ENCODE measurements at regions not wholly inside any gene's neighbourhood (a gene's known extent, or its start where the extent isn't known, plus 50 kb on each side); places are given as distances from the start of the nearest gene placed in this dataset.

- no peaks in the 10 kb centered on the region for H3K79me1 ChIP-seq (ENCODE audit: low read depth, low read length)
- H4K5ac ChIP-seq (ENCODE audit: insufficient read length, low read depth, low read length), result no peak overlapping the region
- H2BK15ac ChIP-seq (ENCODE audit: low read length), result no peak overlapping the region
- no peaks in the 10 kb centered on the region for H3K23me2 ChIP-seq (ENCODE audit: low read depth, low read length)
- H3K36me3 ChIP-seq (ENCODE audit: control insufficient read depth in 2 of 4, insufficient read depth in 4 of 4, low read length in 3 of 4), result no peaks in the 10 kb centered on the region
- H2BK120ac ChIP-seq (replicated peaks; ENCODE audit: low read depth, low read length), result no peak overlapping the region
- ChIA-PET CTCF (ENCODE audit: partially characterized antibody) (interaction anchor here (1.1 to 3.8 kb wide), 3 partner anchors 11 to 60 kb away, joined by 3 to 13 read pairs (median 5); no protein-coding TSS in a partner anchor), POLR2A (ENCODE audit: partially characterized antibody) (interaction anchor here (1.3 kb wide), 1 partner anchor 9 kb away, joined by 3 read pairs; no protein-coding TSS in a partner anchor)
- H2AFZ ChIP-seq (ENCODE audit: low read length), result no peak overlapping the region
- no peaks in the 10 kb centered on the region for H3K4me1 ChIP-seq (replicated peaks in 1 of 4; ENCODE audit: control insufficient read depth in 3 of 4, insufficient read depth in 4 of 4, low read length in 3 of 4)
- no peak overlapping the region for H2BK20ac ChIP-seq (ENCODE audit: low read length)
- FAIRE-seq (no peak), DNase-seq (ENCODE audit: low read depth in 1 of 2, low spot score in 2 of 2) (no peak)
- 92% methylated on average over 1 of the region's 1 CpG; no CpG with 5 or more reads in 1 of the 2 experiments for WGBS, 2 experiments (ENCODE audit: extremely low coverage in 1 of 2, insufficient coverage in 1 of 2, insufficient read length in 1 of 2, insufficient replicate concordance in 2 of 2, low coverage in 1 of 2, low lambda C conversion rate in 2 of 2, missing lambda C conversion rate in 1 of 2)
- no peak overlapping the region for H4K91ac ChIP-seq (replicated peaks; ENCODE audit: insufficient read length, low read length)
- no peak overlapping the region for H3K4me2 ChIP-seq (ENCODE audit: insufficient read depth in 1 of 2, low read depth in 2 of 2, low read length in 2 of 2)
- no peaks in the 10 kb centered on the region for H3K9me3 ChIP-seq (ENCODE audit: insufficient read depth in 2 of 2, low read depth in 1 of 2, low read length in 1 of 2)
- no peak overlapping the region for H4K8ac ChIP-seq (ENCODE audit: extremely low read depth, insufficient read depth, low read length)
- no peak overlapping the region for H3K4ac ChIP-seq (replicated peaks; ENCODE audit: insufficient read length, low read depth, low read length)
- no peak overlapping the region for H3K14ac ChIP-seq (ENCODE audit: insufficient read length)
- no peak overlapping the region for H3K23ac ChIP-seq (ENCODE audit: insufficient read length)
- H3K56ac ChIP-seq (replicated peaks; ENCODE audit: insufficient read length, low read depth, low read length), result no peak overlapping the region
- H3K18ac ChIP-seq (ENCODE audit: extremely low read depth, low read length), result no peak overlapping the region
- H3K27me3 ChIP-seq (replicated peaks in 1 of 4; ENCODE audit: control insufficient read depth in 3 of 4, extremely low read depth in 1 of 4, insufficient read depth in 3 of 4, low read length in 3 of 4), result no peaks in the 10 kb centered on the region
- H3K27ac ChIP-seq (ENCODE audit: low read depth, low read length), result no peak overlapping the region
- H2AK5ac ChIP-seq (ENCODE audit: low read depth, low read length), result no peak overlapping the region
- H2BK5ac ChIP-seq (ENCODE audit: low read depth, low read length), result no peak overlapping the region
- no peak overlapping the region for H3K4me3 ChIP-seq (ENCODE audit: extremely low read depth in 1 of 4, insufficient read depth in 2 of 4, low read depth in 3 of 4, low read length in 4 of 4)
- H4K20me1 ChIP-seq (replicated peaks in 1 of 2; ENCODE audit: control insufficient read depth in 1 of 2, insufficient read depth in 2 of 2, low read length in 2 of 2), result no peaks in the 10 kb centered on the region
- H3K79me2 ChIP-seq (ENCODE audit: control insufficient read depth in 1 of 2, insufficient read depth in 2 of 2, low read length in 2 of 2), result no peaks in the 10 kb centered on the region
- H2BK12ac ChIP-seq (ENCODE audit: low read depth, low read length), result no peak overlapping the region
- H3K9ac ChIP-seq (replicated peaks in 1 of 4; ENCODE audit: extremely low read depth in 1 of 4, low read depth in 3 of 4, low read length in 3 of 4), result no peak overlapping the region
- TF ChIP-seq GABPA (IDR thresholded peaks at IDR 0.05; ENCODE audit: borderline replicate concordance, insufficient read depth, low read length) (no peak), CBX8 (IDR thresholded peaks at IDR 0.05; ENCODE audit: borderline replicate concordance, low read depth, low read length) (no peak), SIRT6 (IDR thresholded peaks at IDR 0.05; ENCODE audit: low read length) (no peak), ATF3 (IDR thresholded peaks at IDR 0.05; ENCODE audit: insufficient read depth, low read depth, low read length) (no peak)
These were observed 154.0 kb downstream of the TRIB2 start for GRCh38 chr2:12870692-12871091.

All from H1 (cell line).